Upper lobe of left lung (tissue), 6 donors: ENCODE measurements at regions not wholly inside any gene's neighbourhood (a gene's known extent, or its start where the extent isn't known, plus 50 kb on each side); places are given as distances from the start of the nearest gene placed in this dataset.

Experiments
- ATAC-seq, 2 donors: fragments of 200-7000 bp; cut with Tn5 transposase; one replicate each; pipeline ENCODE4 v1.9.1; 2022; ENCODE audit warnings: mild to moderate bottlenecking in 2 of 2, moderate library complexity in 2 of 2; ENCODE audit not compliant: low FRiP score in 2 of 2
- DNase-seq, 2 donors: peaks; one replicate each; pipeline ENCODE4 v3.0.0-alpha.2; 2019 to 2020
- H3K27ac ChIP-seq, 4 donors: fragments of 200-600 bp; sonication (generic); one replicate each; pipeline ENCODE4 v1.5.1; 2016 to 2019
- H3K27me3 ChIP-seq, 4 donors: fragments of 200-600 bp; sonication (generic); one replicate each; pipeline ENCODE4 v1.5.1; 2017 to 2019
- H3K36me3 ChIP-seq, 4 donors: fragments of 200-600 bp; sonication (generic); one replicate each; pipeline ENCODE4 v1.5.1; 2016 to 2019
- H3K4me1 ChIP-seq, 4 donors: fragments of 200-600 bp; sonication (generic); one replicate each; pipeline ENCODE4 v1.5.1; 2018 to 2019
- H3K4me3 ChIP-seq, 4 donors: fragments of 200-600 bp; sonication (generic); one replicate each; pipeline ENCODE4 v1.5.1; 2017 to 2019; ENCODE audit warnings: mild to moderate bottlenecking in 2 of 4, moderate library complexity in 1 of 4
- H3K9me3 ChIP-seq, 4 donors: fragments of 200-600 bp; sonication (generic); one replicate each; pipeline ENCODE4 v1.5.1; 2018 to 2019
- EP300 ChIP-seq, 4 donors: sonication (generic); formaldehyde crosslinking; IDR thresholded peaks; one replicate each; pipeline ENCODE4 v1.5.1; 2017; ENCODE audit warnings: antibody characterized with exemption in 4 of 4, control low read depth in 2 of 4
- POLR2A ChIP-seq, 4 donors: fragments of 450-650 bp; IDR thresholded peaks; one replicate each; pipeline ENCODE4 v1.5.1; 2016 to 2017; ENCODE audit warnings: antibody characterized with exemption in 4 of 4, mild to moderate bottlenecking in 2 of 4
- POLR2AphosphoS5 ChIP-seq, 2 donors: sonication (generic); formaldehyde crosslinking; IDR thresholded peaks; one replicate each; pipeline ENCODE4 v1.5.1; 2017; ENCODE audit warnings: antibody characterized with exemption in 2 of 2
- WGBS, 2 donors: methylation state at CpG; one replicate each; pipeline ENCODE4 v1.1.5; 2017 to 2018; 5-methylcytosine and 5-hydroxymethylcytosine counted together
- TF ChIP-seq, protein P1 (sequence below), 6 experiments: fragments of 450-650 bp in 4 of 6; fragments of 200-600 bp in 2 of 6; sonication (generic) in 2 of 6; IDR thresholded peaks; one replicate each; pipeline ENCODE4 v1.5.1; 2016 to 2019; ENCODE audit warnings: antibody characterized with exemption in 6 of 6
- donor health status: DM: no; HTN: no; CAD: no; lungs with moderate emphysema.
- donor health status: DM: no; HTN: yes; CAD: no; lungs with severe emphysema.

DNA sequence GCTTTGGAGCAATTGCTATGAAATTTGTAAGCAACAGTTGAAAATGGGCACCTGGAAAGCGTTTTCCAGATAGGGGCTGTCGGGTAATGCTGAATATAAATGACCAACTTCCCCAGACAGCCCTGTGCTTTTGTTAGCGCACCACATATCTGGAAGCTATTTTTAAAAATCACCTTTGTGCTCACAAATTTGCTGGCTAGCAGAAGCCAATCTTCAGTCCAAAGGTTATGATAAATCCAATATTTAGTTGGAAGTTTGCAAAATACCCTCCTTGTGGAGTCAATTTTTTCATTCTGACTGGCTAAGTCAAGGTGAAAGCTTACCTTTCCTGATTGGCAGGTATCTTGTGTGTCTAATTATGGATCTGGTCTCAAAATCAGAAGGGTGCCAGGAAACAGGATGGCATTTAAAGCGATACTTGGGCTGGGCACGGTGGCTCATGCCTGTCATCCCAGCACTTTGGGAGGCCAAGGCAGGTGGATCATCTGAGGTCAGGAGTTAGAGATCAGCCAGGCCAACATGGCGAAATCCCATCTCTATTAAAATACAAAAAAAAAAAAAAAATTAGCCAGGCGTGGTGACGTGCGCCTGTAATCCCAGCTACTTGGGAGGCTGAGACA lies 124.1 kb upstream of the AJAP1 start:
- Histone ChIP-seq H3K36me3 (no peaks in the 10 kb centered on the region), H3K9me3 (peaks cover 0 to 1% (median 0%) of the 10 kb centered on the region in 4 donors), H3K4me3 (no peak overlapping the region), H3K27ac (no peak overlapping the region), H3K4me1 (no peaks in the 10 kb centered on the region), H3K27me3 (no peaks in the 10 kb centered on the region)
- ATAC-seq (no peak), DNase-seq (no peak)
- 80 to 83% methylated on average over 9 of the region's 9 CpGs for WGBS, 2 donors
- TF ChIP-seq EP300 (IDR thresholded peaks at IDR 0.05) (no peak), POLR2A (IDR thresholded peaks at IDR 0.05) (no peak), POLR2AphosphoS5 (IDR thresholded peaks at IDR 0.05) (no peak)
- TF ChIP-seq, protein P1, sequence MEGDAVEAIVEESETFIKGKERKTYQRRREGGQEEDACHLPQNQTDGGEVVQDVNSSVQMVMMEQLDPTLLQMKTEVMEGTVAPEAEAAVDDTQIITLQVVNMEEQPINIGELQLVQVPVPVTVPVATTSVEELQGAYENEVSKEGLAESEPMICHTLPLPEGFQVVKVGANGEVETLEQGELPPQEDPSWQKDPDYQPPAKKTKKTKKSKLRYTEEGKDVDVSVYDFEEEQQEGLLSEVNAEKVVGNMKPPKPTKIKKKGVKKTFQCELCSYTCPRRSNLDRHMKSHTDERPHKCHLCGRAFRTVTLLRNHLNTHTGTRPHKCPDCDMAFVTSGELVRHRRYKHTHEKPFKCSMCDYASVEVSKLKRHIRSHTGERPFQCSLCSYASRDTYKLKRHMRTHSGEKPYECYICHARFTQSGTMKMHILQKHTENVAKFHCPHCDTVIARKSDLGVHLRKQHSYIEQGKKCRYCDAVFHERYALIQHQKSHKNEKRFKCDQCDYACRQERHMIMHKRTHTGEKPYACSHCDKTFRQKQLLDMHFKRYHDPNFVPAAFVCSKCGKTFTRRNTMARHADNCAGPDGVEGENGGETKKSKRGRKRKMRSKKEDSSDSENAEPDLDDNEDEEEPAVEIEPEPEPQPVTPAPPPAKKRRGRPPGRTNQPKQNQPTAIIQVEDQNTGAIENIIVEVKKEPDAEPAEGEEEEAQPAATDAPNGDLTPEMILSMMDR (IDR thresholded peaks at IDR 0.05), result no peak

DNA sequence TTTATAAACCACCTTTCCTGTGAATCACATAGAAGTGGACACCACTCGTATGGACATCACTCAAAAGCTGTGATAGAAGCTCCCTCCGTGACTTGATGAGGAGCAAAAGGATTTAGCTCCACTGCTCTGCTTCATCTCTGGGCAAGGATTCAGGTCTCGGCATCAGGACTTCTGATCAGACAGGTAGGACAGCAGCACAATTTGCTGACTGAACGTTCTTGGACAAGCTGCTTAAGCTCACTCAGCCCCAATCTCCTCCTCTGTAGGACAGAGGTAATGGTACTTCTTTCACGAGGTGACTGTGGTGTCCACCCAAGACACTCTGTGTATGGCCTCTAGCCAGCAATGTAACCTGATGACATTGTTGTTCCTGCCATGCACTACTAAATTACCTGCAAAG lies 122.6 kb upstream of the AJAP1 start:
- ATAC-seq, result no peak
- Histone ChIP-seq H3K36me3 (no peaks in the 10 kb centered on the region), H3K9me3 (peaks cover 0 to 8% (median 0%) of the 10 kb centered on the region in 4 donors), H3K4me1 (no peaks in the 10 kb centered on the region), H3K27ac (no peak overlapping the region), H3K27me3 (no peaks in the 10 kb centered on the region), H3K4me3 (no peak overlapping the region)
- no peak for DNase-seq
- TF ChIP-seq POLR2AphosphoS5 (IDR thresholded peaks at IDR 0.05) (no peak), POLR2A (IDR thresholded peaks at IDR 0.05) (no peak), EP300 (IDR thresholded peaks at IDR 0.05) (no peak)
- TF ChIP-seq, protein P1 (IDR thresholded peaks at IDR 0.05), result no peak
- 73 to 84% methylated on average over 5 of the region's 5 CpGs for WGBS, 2 donors

DNA sequence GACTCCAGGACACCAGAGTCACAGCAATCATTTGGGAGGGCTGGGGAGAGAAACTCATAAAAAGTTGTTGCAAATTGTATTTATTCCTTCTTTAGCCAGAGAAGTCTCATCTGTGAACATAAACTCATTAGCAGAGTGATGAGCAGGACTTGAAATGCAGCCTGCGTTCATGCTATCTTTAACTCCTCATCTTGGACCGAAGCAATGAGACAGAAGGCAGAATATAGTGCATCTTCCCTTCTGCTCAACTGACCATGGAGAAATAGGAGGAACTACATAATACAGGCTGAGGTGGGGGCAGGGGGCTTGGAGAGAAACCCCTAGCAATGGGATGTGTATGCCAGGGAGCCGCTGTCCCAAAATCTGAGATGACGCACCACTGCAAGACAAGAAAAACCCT lies 121.8 kb upstream of the AJAP1 start:
- Histone ChIP-seq H3K27ac (no peak overlapping the region), H3K36me3 (no peaks in the 10 kb centered on the region), H3K4me1 (no peaks in the 10 kb centered on the region), H3K9me3 (peaks cover 0 to 8% (median 0%) of the 10 kb centered on the region in 4 donors), H3K4me3 (no peak overlapping the region), H3K27me3 (no peaks in the 10 kb centered on the region)
- no peak for ATAC-seq
- no peak for DNase-seq
- no peak for TF ChIP-seq POLR2AphosphoS5 (IDR thresholded peaks at IDR 0.05)
- TF ChIP-seq, protein P1 (IDR thresholded peaks at IDR 0.05), result no peak
- TF ChIP-seq EP300 (IDR thresholded peaks at IDR 0.05), result no peak
- WGBS, 2 donors, result 95 to 97% methylated on average over 4 of the region's 4 CpGs

DNA sequence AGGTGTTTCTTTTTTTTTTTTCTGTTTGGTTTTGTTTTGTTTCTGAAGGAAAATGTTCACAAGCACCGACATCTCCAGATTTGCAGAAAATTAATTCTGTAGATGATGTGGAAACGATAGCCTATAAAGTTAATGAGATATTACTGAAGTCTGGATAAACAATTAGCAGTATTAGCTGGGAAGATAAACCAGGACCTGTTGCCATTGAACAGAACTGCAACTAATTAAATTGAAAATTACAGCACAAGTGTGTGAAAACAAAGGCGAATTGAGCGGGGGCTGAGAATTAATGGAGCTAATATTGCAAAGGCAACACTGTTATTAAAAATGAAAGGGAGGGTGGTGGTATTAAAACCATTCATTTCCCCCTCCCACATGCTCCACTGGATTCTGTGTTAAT lies 107.5 kb upstream of the AJAP1 start:
- no peak for TF ChIP-seq EP300 (IDR thresholded peaks at IDR 0.05)
- TF ChIP-seq POLR2A (IDR thresholded peaks at IDR 0.05), result no peak
- TF ChIP-seq, protein P1 (IDR thresholded peaks at IDR 0.05), result no peak
- no peak for TF ChIP-seq POLR2AphosphoS5 (IDR thresholded peaks at IDR 0.05)
- Histone ChIP-seq H3K36me3 (no peaks in the 10 kb centered on the region), H3K27me3 (no peaks in the 10 kb centered on the region), H3K27ac (no peak overlapping the region), H3K4me1 (no peaks in the 10 kb centered on the region), H3K9me3 (peaks cover 0 to 7% (median 0%) of the 10 kb centered on the region in 4 donors), H3K4me3 (no peak overlapping the region)
- WGBS, 2 donors, result 82 to 85% methylated on average over 4 of the region's 4 CpGs
- DNase-seq (no peak), ATAC-seq (no peak)

DNA sequence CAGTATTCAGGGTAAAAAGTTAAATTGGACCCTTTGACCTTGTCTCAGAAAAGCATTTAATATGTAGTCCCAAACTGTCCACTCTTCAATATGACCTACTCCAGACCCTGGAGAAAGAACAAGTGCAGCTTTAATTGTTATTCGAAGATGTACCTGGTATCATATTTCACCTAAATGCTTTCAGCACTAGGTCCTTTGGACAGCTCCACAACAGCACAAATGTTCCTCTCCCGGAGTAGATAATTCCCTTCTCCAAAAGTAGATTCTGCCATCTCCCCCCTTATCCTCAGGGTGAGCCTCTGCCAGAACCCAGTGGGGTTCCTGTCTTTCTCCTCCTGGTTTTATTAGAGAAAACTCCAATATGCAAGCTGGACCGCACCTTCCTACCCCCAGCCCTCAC lies 104.5 kb upstream of the AJAP1 start:
- no peaks in the 10 kb centered on the region for H3K27me3 ChIP-seq
- no peaks in the 10 kb centered on the region for H3K4me1 ChIP-seq
- DNase-seq, result no peak
- H3K9me3 ChIP-seq, result no peaks in the 10 kb centered on the region
- H3K27ac ChIP-seq, result no peak overlapping the region
- H3K4me3 ChIP-seq, result no peak overlapping the region
- H3K36me3 ChIP-seq, result no peaks in the 10 kb centered on the region
- WGBS, 2 donors, result 43 to 52% methylated on average over 3 of the region's 3 CpGs
- no peak for ATAC-seq
- TF ChIP-seq POLR2AphosphoS5 (IDR thresholded peaks at IDR 0.05), result no peak
- TF ChIP-seq EP300 (IDR thresholded peaks at IDR 0.05), result no peak
- TF ChIP-seq POLR2A (IDR thresholded peaks at IDR 0.05), result no peak
- TF ChIP-seq, protein P1 (IDR thresholded peaks at IDR 0.05), result no peak
